K562 (cell line): ENCODE measurements at regions not wholly inside any gene's neighbourhood (a gene's known extent, or its start where the extent isn't known, plus 50 kb on each side); places are given as distances from the start of the nearest gene placed in this dataset.

Experiments used
- ATAC-seq: fragments of 200-7000 bp; cut with Tn5 transposase; 3 replicates; pipeline ENCODE4 v1.9.1; 2020; ENCODE audit warnings: moderate library complexity
- BruUV-seq: library from RNA; stranded (reverse); fragments of 400-500 nt; replicated peaks from 2 replicates; lab custom pipeline; 2021; lab: Mats Ljungman, UMichigan
- CTCF ChIA-PET: fragments of 300-600 bp; formaldehyde crosslinking; extraction: SDS; loops from one replicate; lab custom pipeline; 2021; ENCODE audit warnings: low intra/inter-chr PET ratio; lab: Yijun Ruan, JAX
- POLR2A ChIA-PET: fragments of 300-600, 350-650 bp; sonication (Branson Sonifier 250); formaldehyde crosslinking; extraction: SDS; loops from one replicate; lab custom pipeline; 2021; ENCODE audit warnings: antibody characterized with exemption, inconsistent platforms; lab: Yijun Ruan, JAX
- DNase-seq, 4 experiments: peaks; one replicate each; pipeline versions ENCODE4 v3.0.0 to v3.0.0-alpha.2; 2011 to 2018; ENCODE audit warnings: low spot score in 3 of 4, mixed read lengths in 3 of 4; ENCODE audit errors: extremely low read depth in 1 of 4
- FAIRE-seq: peaks from 2 replicates; lab custom pipeline; 2011; peaks lifted over from hg19 to GRCh38; lab: Jason Lieb, UNC
- H2AFZ ChIP-seq: 2 replicates; pipeline ENCODE4 v1.6.0; 2011; ENCODE audit warnings: low read depth, low read length, control low read depth, inconsistent platforms
- H3K27ac ChIP-seq: fragments of 200-600 bp; 3 replicates; pipeline ENCODE4 v1.8.0; 2011; ENCODE audit warnings: low read depth, mild to moderate bottlenecking, control low read depth, inconsistent platforms, low read length, moderate library complexity, mixed read lengths; ENCODE audit errors: extremely low read depth
- H3K27me3 ChIP-seq, 2 experiments: fragments of 300-600 bp in 1 of 2; 2 replicates in 1 of 2; 3 replicates in 1 of 2; pipeline versions ENCODE4 v1.6.0 to v1.8.0; 2011; ENCODE audit warnings: inconsistent platforms in 2 of 2, low read length in 2 of 2, mild to moderate bottlenecking in 1 of 2, mixed read lengths in 1 of 2, moderate library complexity in 1 of 2; ENCODE audit not compliant: control insufficient read depth in 2 of 2, insufficient read depth in 2 of 2
- H3K36me3 ChIP-seq: fragments of 300-600 bp; 3 replicates; pipeline ENCODE4 v1.8.0; 2011; ENCODE audit warnings: mild to moderate bottlenecking, low read length, inconsistent platforms; ENCODE audit not compliant: control insufficient read depth, insufficient read depth
- H3K4me1 ChIP-seq, 2 experiments: fragments of 200-600 bp in 1 of 2; replicated peaks in 1 of 2; 2 replicates in 1 of 2; 3 replicates in 1 of 2; pipeline versions ENCODE4 v1.5.1 to v1.8.0; 2011; ENCODE audit warnings: inconsistent platforms in 2 of 2, low read length in 2 of 2, mild to moderate bottlenecking in 1 of 2, mixed read lengths in 1 of 2, moderate library complexity in 1 of 2; ENCODE audit not compliant: control insufficient read depth in 2 of 2, insufficient read depth in 2 of 2
- H3K4me2 ChIP-seq: 2 replicates; pipeline ENCODE4 v1.6.1; 2011; ENCODE audit warnings: low read length, control low read depth, inconsistent platforms, mixed read lengths; ENCODE audit not compliant: insufficient read depth
- H3K4me3 ChIP-seq: fragments of 200-600 bp; sonication (generic), shearing (Covaris generic); 2 replicates; pipeline ENCODE4 v1.5.1; 2016; ENCODE audit warnings: control low read depth, inconsistent platforms
- H3K79me2 ChIP-seq: fragments of 200-600 bp; 3 replicates; pipeline ENCODE4 v1.8.0; 2011; ENCODE audit warnings: low read length, inconsistent platforms; ENCODE audit not compliant: control insufficient read depth, insufficient read depth
- H3K9ac ChIP-seq, 2 experiments: 2 replicates each; pipeline versions ENCODE4 v1.6.0 to v1.6.1; 2011; ENCODE audit warnings: low read depth in 2 of 2, low read length in 2 of 2, control low read depth in 1 of 2, inconsistent platforms in 1 of 2, mild to moderate bottlenecking in 1 of 2, mixed read lengths in 1 of 2; ENCODE audit not compliant: insufficient read depth in 1 of 2
- H3K9me1 ChIP-seq: one replicate; pipeline ENCODE4 v1.6.0; 2011; ENCODE audit warnings: inconsistent platforms, mild to moderate bottlenecking, low read length, moderate library complexity; ENCODE audit not compliant: control insufficient read depth, insufficient read depth
- H3K9me3 ChIP-seq: replicated peaks from 2 replicates; pipeline ENCODE4 v1.5.1; 2011; ENCODE audit warnings: low read depth, low read length, inconsistent platforms; ENCODE audit not compliant: control insufficient read depth, insufficient read depth
- H4K20me1 ChIP-seq: replicated peaks from 2 replicates; pipeline ENCODE4 v1.6.1; 2011; ENCODE audit warnings: low read length, inconsistent platforms, mixed read lengths; ENCODE audit not compliant: control insufficient read depth, insufficient read depth
- FOXK2 ChIP-seq, 2 experiments: fragments of 450-650 bp; IDR thresholded peaks in 1 of 2; conservative IDR thresholded peaks in 1 of 2; 2 replicates each; pipeline ENCODE4 v1.6.1; 2016; ENCODE audit warnings: low read depth in 2 of 2, mild to moderate bottlenecking in 1 of 2
- HDAC8 ChIP-seq: fragments of 450-650 bp; IDR thresholded peaks from 2 replicates; pipeline ENCODE4 v1.6.1; 2016; ENCODE audit warnings: mild to moderate bottlenecking, missing genetic modification characterization, moderate library complexity, missing compliant biosample characterization
- HEY1 ChIP-seq: fragments of 250-450 bp; sonication (Bioruptor Pico); IDR thresholded peaks from 2 replicates; pipeline ENCODE4 v1.5.0; 2020; ENCODE audit warnings: mild to moderate bottlenecking, moderate library complexity, borderline replicate concordance
- HMG20B ChIP-seq: fragments of 250-450 bp; sonication (Bioruptor Pico); IDR thresholded peaks from 2 replicates; pipeline ENCODE4 v1.5.0; 2021; ENCODE audit warnings: mild to moderate bottlenecking
- IRF2 ChIP-seq: sonication (generic); formaldehyde crosslinking; IDR thresholded peaks from 2 replicates; pipeline ENCODE4 v1.8.1; 2022; ENCODE audit warnings: mild to moderate bottlenecking, missing genetic modification reagents
- NFXL1 ChIP-seq: fragments of 450-650 bp; formaldehyde crosslinking; IDR thresholded peaks from 2 replicates; pipeline ENCODE4 v1.4.0; 2021; ENCODE audit warnings: mild to moderate bottlenecking
- TAF1 ChIP-seq: IDR thresholded peaks from 2 replicates; pipeline ENCODE4 v1.6.1; 2011; ENCODE audit warnings: mild to moderate bottlenecking, low read length, moderate library complexity; ENCODE audit not compliant: insufficient read depth, control insufficient read depth, severe bottlenecking; ENCODE audit errors: extremely low read depth
- ZNF143 ChIP-seq: sonication (generic); formaldehyde crosslinking; IDR thresholded peaks from 2 replicates; pipeline ENCODE4 v1.9.0; 2022; ENCODE audit warnings: mild to moderate bottlenecking, missing genetic modification reagents
- ZNF551 ChIP-seq: fragments of 250-450 bp; sonication (Bioruptor Pico); IDR thresholded peaks from 2 replicates; pipeline ENCODE4 v1.5.0; 2021; ENCODE audit warnings: mild to moderate bottlenecking, moderate library complexity
- ZNF780A ChIP-seq: fragments of 250-450 bp; sonication (Bioruptor Pico); IDR thresholded peaks from 2 replicates; pipeline ENCODE4 v1.5.0; 2021; ENCODE audit warnings: mild to moderate bottlenecking
- whole genome bisulfite sequencing: fragments of 100-300 bp; shearing (Covaris generic); methylation state at CpG from one replicate; pipeline ENCODE4 v1.1.6; 2016; ENCODE audit warnings: low coverage, mixed read lengths; ENCODE audit not compliant: insufficient coverage; ENCODE audit errors: missing lambda C conversion rate; 5-methylcytosine and 5-hydroxymethylcytosine counted together
- in situ Hi-C: fragments of 300-500 bp; cut with MboI; formaldehyde crosslinking; loops from 4 replicates; pipeline ENCODE4 v1.15.0; 2018; ENCODE audit warnings: inconsistent platforms, mixed read lengths
- intact Hi-C: fragments of 100-400 bp; cut with micrococcal nuclease; formaldehyde crosslinking; loops from 2 replicates; pipeline ENCODE4 v1.14.2; 2022

DNA sequence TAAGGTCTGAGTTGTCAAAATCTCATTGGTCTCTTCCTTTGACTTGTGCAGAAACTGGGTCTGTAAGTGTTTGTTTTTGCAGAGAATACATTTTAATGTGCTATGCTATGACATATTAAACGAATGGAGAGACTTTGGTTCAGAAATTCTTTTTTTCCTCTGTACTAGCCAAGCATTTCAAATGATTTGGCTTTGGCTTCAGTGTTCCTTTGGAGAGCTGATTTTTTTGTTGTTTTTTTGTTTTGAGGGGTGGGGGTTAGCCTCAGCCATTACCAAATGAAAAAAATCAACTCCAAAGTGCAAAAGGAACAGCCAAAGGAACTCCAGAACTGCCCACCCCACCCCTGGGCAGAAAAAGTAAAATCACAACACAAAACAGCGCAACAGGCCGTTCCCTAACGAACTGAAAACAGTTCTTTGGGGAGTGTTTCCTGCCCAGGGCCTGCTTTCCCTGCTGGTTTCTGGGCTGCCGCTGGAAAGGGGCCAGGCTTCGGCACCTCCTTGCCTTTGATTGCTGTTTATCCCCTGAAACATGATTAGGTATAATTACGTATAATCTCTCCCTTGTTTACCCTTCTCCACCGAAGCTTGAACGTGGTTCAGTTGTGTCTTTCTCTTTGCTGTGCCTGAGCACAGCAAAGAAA lies 57.6 kb upstream of the NEO1 start:
- no peaks in the 10 kb centered on the region for H4K20me1 ChIP-seq
- no peaks in the 10 kb centered on the region for H3K36me3 ChIP-seq
- peaks cover 13 to 23% of the 10 kb centered on the region in 2 experiments; a peak in 3 of 5 replicates for H3K27me3 ChIP-seq
- H3K9ac ChIP-seq = no peak overlapping the region
- no peaks in the 10 kb centered on the region for H3K9me3 ChIP-seq
- H3K79me2 ChIP-seq = no peaks in the 10 kb centered on the region
- TF ChIP-seq TAF1 = no peak
- TF ChIP-seq ZNF551 (CRISPR knock-in tag) = no peak
- no peak for TF ChIP-seq HMG20B (CRISPR knock-in tag)
- TF ChIP-seq HEY1 (CRISPR knock-in tag) = no peak
- TF ChIP-seq ZNF143 (CRISPR knock-in tag) = no peak
- no peak for TF ChIP-seq NFXL1 (CRISPR knock-in tag)
- no peak for TF ChIP-seq HDAC8 (tag)
- no peak for TF ChIP-seq IRF2 (CRISPR knock-in tag)
- TF ChIP-seq FOXK2 (conservative IDR thresholded peaks at IDR 0.05 in 1 of 2, IDR thresholded peaks at IDR 0.05 in 1 of 2; ENCODE audit: low read depth in 2 of 2) = no peak
- TF ChIP-seq ZNF780A (CRISPR knock-in tag) = no peak
- H3K9me1 ChIP-seq = no peaks in the 10 kb centered on the region
- no peak for ATAC-seq
- no peak overlapping the region for H3K4me2 ChIP-seq
- no peaks in the 10 kb centered on the region for H3K4me1 ChIP-seq
- ChIA-PET POLR2A (no interaction called here), CTCF (no interaction called here)
- no peak overlapping the region for H3K4me3 ChIP-seq
- in situ Hi-C loops (no loop called here), intact Hi-C loops (no loop called here)
- DNase-seq = no peak
- FAIRE-seq = no peak
- H3K27ac ChIP-seq = no peak overlapping the region
- BruUV-seq = no TSS peak
- 0% methylated on average over 9 of the region's 9 CpGs for WGBS
- no peak overlapping the region for H2AFZ ChIP-seq
